Spleen (tissue), 7 donors: ENCODE measurements at regions not wholly inside any gene's neighbourhood (a gene's known extent, or its start where the extent isn't known, plus 50 kb on each side); places are given as distances from the start of the nearest gene placed in this dataset.

Experiments used
- POLR2A ChIP-seq, 3 donors: fragments of 450-650 bp; IDR thresholded peaks; one replicate each; pipeline ENCODE4 v1.5.1; 2017; ENCODE audit warnings: antibody characterized with exemption in 3 of 3, mild to moderate bottlenecking in 1 of 3
- TF ChIP-seq, protein P1 (sequence below), 11 experiments: fragments of 200-600 bp in 7 of 11; fragments of 450-650 bp in 4 of 11; sonication (generic) in 4 of 11; IDR thresholded peaks in 8 of 11; conservative IDR thresholded peaks in 3 of 11; 1 replicate in 7 of 11; 2 replicates in 4 of 11; pipeline versions ENCODE4 v1.4.0 to v1.8.0; 2016 to 2021; ENCODE audit warnings: antibody characterized with exemption in 11 of 11, inconsistent platforms in 4 of 11, mild to moderate bottlenecking in 1 of 11
- donor health status: DM: no; HTN: no; CAD: no; lungs with moderate emphysema.
- donor health status: DM: no; HTN: no; CAD: no.
- donor health status: DM: no; HTN: no; CAD: no.

DNA sequence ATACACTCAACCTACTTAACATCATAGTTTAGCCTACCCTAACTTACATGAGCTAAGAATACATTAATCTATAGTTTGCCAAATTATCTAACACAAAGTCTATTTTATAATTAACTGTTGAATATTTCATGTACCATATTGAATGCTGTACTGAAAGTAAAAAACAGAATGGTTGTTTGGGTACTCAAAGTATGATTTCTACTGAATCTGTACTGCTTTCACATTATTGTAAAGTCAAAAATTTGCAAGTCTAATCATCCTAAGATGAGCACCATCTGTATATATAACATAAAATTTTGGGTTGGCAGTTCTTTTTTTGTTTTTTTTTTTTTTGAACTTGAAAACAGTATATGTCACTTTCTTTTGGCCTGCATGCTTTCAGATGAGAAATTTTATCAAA lies 1212.6 kb downstream of the SLITRK5 start:
- TF ChIP-seq, protein P1, sequence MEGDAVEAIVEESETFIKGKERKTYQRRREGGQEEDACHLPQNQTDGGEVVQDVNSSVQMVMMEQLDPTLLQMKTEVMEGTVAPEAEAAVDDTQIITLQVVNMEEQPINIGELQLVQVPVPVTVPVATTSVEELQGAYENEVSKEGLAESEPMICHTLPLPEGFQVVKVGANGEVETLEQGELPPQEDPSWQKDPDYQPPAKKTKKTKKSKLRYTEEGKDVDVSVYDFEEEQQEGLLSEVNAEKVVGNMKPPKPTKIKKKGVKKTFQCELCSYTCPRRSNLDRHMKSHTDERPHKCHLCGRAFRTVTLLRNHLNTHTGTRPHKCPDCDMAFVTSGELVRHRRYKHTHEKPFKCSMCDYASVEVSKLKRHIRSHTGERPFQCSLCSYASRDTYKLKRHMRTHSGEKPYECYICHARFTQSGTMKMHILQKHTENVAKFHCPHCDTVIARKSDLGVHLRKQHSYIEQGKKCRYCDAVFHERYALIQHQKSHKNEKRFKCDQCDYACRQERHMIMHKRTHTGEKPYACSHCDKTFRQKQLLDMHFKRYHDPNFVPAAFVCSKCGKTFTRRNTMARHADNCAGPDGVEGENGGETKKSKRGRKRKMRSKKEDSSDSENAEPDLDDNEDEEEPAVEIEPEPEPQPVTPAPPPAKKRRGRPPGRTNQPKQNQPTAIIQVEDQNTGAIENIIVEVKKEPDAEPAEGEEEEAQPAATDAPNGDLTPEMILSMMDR (IDR thresholded peaks at IDR 0.05 in 8 of 11, conservative IDR thresholded peaks at IDR 0.05 in 3 of 11): no peak
- no peak for TF ChIP-seq POLR2A (IDR thresholded peaks at IDR 0.05)
